Gastrocnemius medialis (tissue), 4 donors: ENCODE measurements at regions not wholly inside any gene's neighbourhood (a gene's known extent, or its start where the extent isn't known, plus 50 kb on each side); places are given as distances from the start of the nearest gene placed in this dataset.

Experiments used
- ATAC-seq, 2 donors: fragments of 150-250 bp; one replicate each; pipeline ENCODE4 v1.9.1; 2016
- DNase-seq, 2 donors: peaks; one replicate each; pipeline ENCODE4 v3.0.0-alpha.2; 2019
- H3K27ac ChIP-seq, 4 donors: fragments of 200-600 bp; sonication (generic); 1 replicate in 1 of 4; 2 replicates in 3 of 4; pipeline ENCODE4 v1.5.1; 2016 to 2018; ENCODE audit warnings: mild to moderate bottlenecking in 2 of 4, moderate library complexity in 1 of 4
- H3K27me3 ChIP-seq, 3 donors: fragments of 200-600 bp; sonication (generic) in 2 of 3; 1 replicate in 1 of 3; 2 replicates in 2 of 3; pipeline versions ENCODE4 v1.5.1 to v1.6.0; 2016 to 2019; ENCODE audit warnings: mild to moderate bottlenecking in 1 of 3, moderate library complexity in 1 of 3
- H3K36me3 ChIP-seq, 2 donors: fragments of 200-600 bp; sonication (generic) in 1 of 2; one replicate each; pipeline ENCODE4 v1.5.1; 2017 to 2018
- H3K4me1 ChIP-seq, 2 donors: fragments of 200-600 bp; sonication (generic) in 1 of 2; one replicate each; pipeline ENCODE4 v1.5.1; 2016 to 2017; ENCODE audit warnings: mild to moderate bottlenecking in 2 of 2
- H3K4me3 ChIP-seq, 4 donors: fragments of 200-600 bp; sonication (generic) in 3 of 4; 1 replicate in 1 of 4; 2 replicates in 3 of 4; pipeline ENCODE4 v1.5.1; 2016 to 2019; ENCODE audit warnings: mild to moderate bottlenecking in 2 of 4
- H3K9me3 ChIP-seq, 3 donors: fragments of 200-600 bp; sonication (generic) in 2 of 3; 1 replicate in 1 of 3; 2 replicates in 2 of 3; pipeline ENCODE4 v1.5.1; 2016 to 2019
- CTCF ChIP-seq, 5 experiments: fragments of 450-650 bp in 3 of 5; fragments of 200-600 bp in 2 of 5; sonication (generic) in 2 of 5; IDR thresholded peaks in 4 of 5; conservative IDR thresholded peaks in 1 of 5; 1 replicate in 4 of 5; 2 replicates in 1 of 5; pipeline ENCODE4 v1.5.1; 2016 to 2019; ENCODE audit warnings: antibody characterized with exemption in 5 of 5, mild to moderate bottlenecking in 3 of 5, moderate library complexity in 3 of 5
- POLR2A ChIP-seq, 2 donors: fragments of 450-650 bp; IDR thresholded peaks; one replicate each; pipeline ENCODE4 v1.6.1; 2017; ENCODE audit warnings: antibody characterized with exemption in 2 of 2, mild to moderate bottlenecking in 2 of 2, moderate library complexity in 2 of 2
- in situ Hi-C, 4 donors: fragments of 200-750 bp; cut with MboI; loops; one replicate each; pipeline versions ENCODE4 v1.15.0 to v1.8.0; 2017; ENCODE audit warnings: low sequenced_read_pairs in 4 of 4
- intact Hi-C: fragments of 100-400 bp; cut with DNase I; formaldehyde crosslinking; loops from one replicate; pipeline ENCODE4 v1.15.1; 2023; ENCODE audit warnings: low total_unique reads

- in situ Hi-C loops = no loop called here
- Histone ChIP-seq H3K9me3 (no peaks in the 10 kb centered on the region), H3K36me3 (no peaks in the 10 kb centered on the region), H3K27me3 (no peaks in the 10 kb centered on the region), H3K4me1 (no peaks in the 10 kb centered on the region), H3K4me3 (no peak overlapping the region), H3K27ac (no peak overlapping the region)
- intact Hi-C loops = no loop called here
- ATAC-seq = no peak
- TF ChIP-seq POLR2A (IDR thresholded peaks at IDR 0.05) (no peak), CTCF (IDR thresholded peaks at IDR 0.05 in 4 of 5, conservative IDR thresholded peaks at IDR 0.05 in 1 of 5) (no peak)
- DNase-seq = no peak
Observed at GRCh38 chr2:160940271-160940670, 220.0 kb upstream of the TANK start.

GRCh38 chr2:160940699-160941098 is 219.5 kb upstream of the TANK start:
- H3K36me3 ChIP-seq = no peaks in the 10 kb centered on the region
- ATAC-seq = no peak
- no peaks in the 10 kb centered on the region for H3K27me3 ChIP-seq
- H3K4me3 ChIP-seq = no peak overlapping the region
- TF ChIP-seq CTCF (IDR thresholded peaks at IDR 0.05 in 4 of 5, conservative IDR thresholded peaks at IDR 0.05 in 1 of 5) (no peak), POLR2A (IDR thresholded peaks at IDR 0.05) (no peak)
- no peaks in the 10 kb centered on the region for H3K4me1 ChIP-seq
- intact Hi-C loops = no loop called here
- no peak for DNase-seq
- in situ Hi-C loops = no loop called here
- no peak overlapping the region for H3K27ac ChIP-seq
- H3K9me3 ChIP-seq = no peaks in the 10 kb centered on the region

- Histone ChIP-seq H3K4me3 (no peak overlapping the region), H3K9me3 (no peaks in the 10 kb centered on the region), H3K36me3 (no peaks in the 10 kb centered on the region), H3K4me1 (no peaks in the 10 kb centered on the region), H3K27me3 (no peaks in the 10 kb centered on the region), H3K27ac (no peak overlapping the region)
- in situ Hi-C loops (no loop called here), intact Hi-C loops (no loop called here)
- DNase-seq = no peak
- TF ChIP-seq POLR2A (IDR thresholded peaks at IDR 0.05) (no peak), CTCF (IDR thresholded peaks at IDR 0.05 in 4 of 5, conservative IDR thresholded peaks at IDR 0.05 in 1 of 5) (no peak)
- ATAC-seq = no peak
Observed at GRCh38 chr2:160941290-160941846, 218.9 kb upstream of the TANK start.

GRCh38 chr2:160942476-160943142 is 217.6 kb upstream of the TANK start:
- intact Hi-C loops = no loop called here

More at GRCh38 chr2:160942476-160943142, 217.6 kb upstream of the TANK start:
- H3K27me3 ChIP-seq = no peaks in the 10 kb centered on the region
- no peaks in the 10 kb centered on the region for H3K9me3 ChIP-seq
- no peak overlapping the region for H3K27ac ChIP-seq
- DNase-seq (peak in 1 of 2 donors; percentile 19), ATAC-seq (no peak)
- TF ChIP-seq CTCF (IDR thresholded peaks at IDR 0.05 in 4 of 5, conservative IDR thresholded peaks at IDR 0.05 in 1 of 5) (no peak), POLR2A (IDR thresholded peaks at IDR 0.05) (no peak)
- H3K4me1 ChIP-seq = no peaks in the 10 kb centered on the region
- no peak overlapping the region for H3K4me3 ChIP-seq
- no peaks in the 10 kb centered on the region for H3K36me3 ChIP-seq
- in situ Hi-C loops = no loop called here
